ENCODE measurements at regions not wholly inside any gene's neighbourhood (a gene's known extent, or its start where the extent isn't known, plus 50 kb on each side); places are given as distances from the start of the nearest gene placed in this dataset.

GRCh38 chr10:4526311-4526731, 299.7 kb upstream of the AKR1E2 start:
- Histone ChIP-seq H2AFZ (ENCODE audit: low read length) (no peak overlapping the region), H3T11ph (ENCODE audit: low read length) (no peak overlapping the region), H3K14ac (ENCODE audit: insufficient read depth, low read length) (no peak overlapping the region), H4K5ac (ENCODE audit: insufficient read length, low read depth, low read length) (no peak overlapping the region), H3K27ac (ENCODE audit: insufficient read length, low read depth, low read length) (no peak overlapping the region), H3K79me2 (ENCODE audit: insufficient read depth, low read length) (no peaks in the 10 kb centered on the region), H2BK5ac (ENCODE audit: insufficient read length, low read length) (no peak overlapping the region), H4K20me1 (ENCODE audit: control insufficient read depth, insufficient read depth, insufficient read length) (no peaks in the 10 kb centered on the region), H2BK15ac (ENCODE audit: low read depth, low read length) (no peak overlapping the region), H2BK120ac (ENCODE audit: low read depth, low read length, poor library complexity, severe bottlenecking) (no peak overlapping the region), H3K4me2 (ENCODE audit: insufficient read depth, insufficient read length, low read length) (no peak overlapping the region), H4K91ac (ENCODE audit: insufficient read length, low read depth, low read length) (no peak overlapping the region), H3K56ac (ENCODE audit: insufficient read length, low read depth, low read length) (no peak overlapping the region), H3K23ac (ENCODE audit: insufficient read length, low read depth, low read length) (no peak overlapping the region), H2AK5ac (ENCODE audit: insufficient read length, low read length) (no peak overlapping the region), H3K79me1 (ENCODE audit: insufficient read depth, low read depth, low read length, poor library complexity, severe bottlenecking) (no peaks in the 10 kb centered on the region), H3K9ac (ENCODE audit: extremely low read depth, insufficient read length, low read length) (no peak overlapping the region), H3K9me3 (ENCODE audit: control insufficient read depth, low read depth, low read length) (no peaks in the 10 kb centered on the region), H2BK20ac (ENCODE audit: low read depth, low read length, poor library complexity, severe bottlenecking) (no peak overlapping the region), H3K27me3 (ENCODE audit: insufficient read depth, low read length) (no peaks in the 10 kb centered on the region), H2BK12ac (ENCODE audit: insufficient read length, low read depth, low read length) (no peak overlapping the region), H3K4ac (ENCODE audit: low read depth, low read length) (no peak overlapping the region), H4K8ac (replicated peaks; ENCODE audit: insufficient read length, low read depth, low read length) (no peak overlapping the region), H3K4me1 (ENCODE audit: insufficient read depth, low read length) (no peaks in the 10 kb centered on the region), H3K18ac (ENCODE audit: insufficient read length, low read depth, low read length) (no peak overlapping the region), H3K23me2 (ENCODE audit: insufficient read length, low read depth, low read length, poor library complexity, severe bottlenecking) (no peaks in the 10 kb centered on the region)
- Mint-ChIP-seq H3K27me3 (ENCODE audit: low read depth) (no peaks in the 10 kb centered on the region), H3K27ac (no peak overlapping the region), H3K9me3 (no peaks in the 10 kb centered on the region), H3K36me3 (ENCODE audit: insufficient read depth in 1 of 3, low read depth in 3 of 3) (no peaks in the 10 kb centered on the region), H3K4me3 (no peak overlapping the region), H3K4me1 (no peaks in the 10 kb centered on the region)
- no CpG with 5 or more reads among the region's 4 CpGs for WGBS (ENCODE audit: extremely low coverage, insufficient read length, low lambda C conversion rate)
- TF ChIP-seq CTCF (conservative IDR thresholded peaks at IDR 0.05) = no peak
- no peak for DNase-seq
